ENCODE measurements at regions not wholly inside any gene's neighbourhood (a gene's known extent, or its start where the extent isn't known, plus 50 kb on each side); places are given as distances from the start of the nearest gene placed in this dataset.
"Not testable (repeated sequence)": the region's sequence is repeated elsewhere in the genome, so short reads cannot be mapped to it uniquely, and the experiment has no call there.

DNA sequence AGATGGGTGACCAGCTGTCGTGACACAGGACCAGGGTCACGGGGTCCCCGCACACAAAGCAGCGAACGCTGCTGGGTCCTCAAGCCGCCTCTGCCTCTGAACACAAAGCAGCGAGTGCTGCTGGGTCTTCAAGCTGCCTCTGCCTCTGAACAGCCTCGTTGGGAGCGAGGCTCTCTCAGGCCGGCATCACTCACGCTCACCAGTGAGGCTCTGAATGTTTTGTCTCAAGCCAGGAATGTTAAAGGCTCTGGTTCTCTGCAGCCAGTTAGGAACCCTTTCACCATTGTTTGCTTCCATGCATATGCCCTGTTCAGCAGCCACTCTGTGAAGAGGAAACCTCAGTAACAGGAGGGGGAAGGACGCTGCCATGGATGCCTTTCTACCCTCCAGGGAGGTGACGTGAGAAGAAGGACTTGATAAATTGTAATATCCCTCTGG is 82.7 kb upstream of the TAF11L2 start:
- DNase-seq: no peak
- intact Hi-C loops (cut with micrococcal nuclease): no loop called here
- 96% methylated on average over 11 of the region's 13 CpGs for WGBS (ENCODE audit: insufficient coverage)
- TF ChIP-seq EZH2 (IDR thresholded peaks at IDR 0.05; ENCODE audit: borderline replicate concordance, insufficient read depth, low read depth, low read length, poor library complexity, severe bottlenecking): no peak
- TF ChIP-seq, protein P1, sequence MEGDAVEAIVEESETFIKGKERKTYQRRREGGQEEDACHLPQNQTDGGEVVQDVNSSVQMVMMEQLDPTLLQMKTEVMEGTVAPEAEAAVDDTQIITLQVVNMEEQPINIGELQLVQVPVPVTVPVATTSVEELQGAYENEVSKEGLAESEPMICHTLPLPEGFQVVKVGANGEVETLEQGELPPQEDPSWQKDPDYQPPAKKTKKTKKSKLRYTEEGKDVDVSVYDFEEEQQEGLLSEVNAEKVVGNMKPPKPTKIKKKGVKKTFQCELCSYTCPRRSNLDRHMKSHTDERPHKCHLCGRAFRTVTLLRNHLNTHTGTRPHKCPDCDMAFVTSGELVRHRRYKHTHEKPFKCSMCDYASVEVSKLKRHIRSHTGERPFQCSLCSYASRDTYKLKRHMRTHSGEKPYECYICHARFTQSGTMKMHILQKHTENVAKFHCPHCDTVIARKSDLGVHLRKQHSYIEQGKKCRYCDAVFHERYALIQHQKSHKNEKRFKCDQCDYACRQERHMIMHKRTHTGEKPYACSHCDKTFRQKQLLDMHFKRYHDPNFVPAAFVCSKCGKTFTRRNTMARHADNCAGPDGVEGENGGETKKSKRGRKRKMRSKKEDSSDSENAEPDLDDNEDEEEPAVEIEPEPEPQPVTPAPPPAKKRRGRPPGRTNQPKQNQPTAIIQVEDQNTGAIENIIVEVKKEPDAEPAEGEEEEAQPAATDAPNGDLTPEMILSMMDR (IDR thresholded peaks at IDR 0.05): no peak
- ATAC-seq (ENCODE audit: low read depth): no peak
- no peaks in the 10 kb centered on the region for H3K9me3 Mint-ChIP-seq (ENCODE audit: insufficient read depth)
- H3K9ac ChIP-seq (ENCODE audit: low read length): no peak overlapping the region
- H4K20me1 ChIP-seq (ENCODE audit: control insufficient read depth, insufficient read depth, low read length, poor library complexity, severe bottlenecking): no peaks in the 10 kb centered on the region
- H2AFZ ChIP-seq (ENCODE audit: insufficient read depth, low read depth, low read length, poor library complexity, severe bottlenecking): no peak overlapping the region
- no peaks in the 10 kb centered on the region for H3K27me3 ChIP-seq (replicated peaks in 1 of 4; ENCODE audit: control extremely low read depth in 1 of 4, control insufficient read depth in 3 of 4, insufficient read depth in 4 of 4, low read length in 3 of 4)
- POLR2A ChIA-PET: no interaction called here
- no peak overlapping the region for H3K4me3 Mint-ChIP-seq
- peaks cover 8% of the 10 kb centered on the region for H3K4me1 Mint-ChIP-seq
- peaks cover 5 to 7% of the 10 kb centered on the region in 2 donors for H3K4me1 ChIP-seq (ENCODE audit: control insufficient read depth in 2 of 2, insufficient read depth in 2 of 2, low read length in 2 of 2)
- peaks cover 3% of the 10 kb centered on the region for H3K27me3 Mint-ChIP-seq
- H3K9me3 ChIP-seq (ENCODE audit: control extremely low read depth in 1 of 3, control insufficient read depth in 2 of 3, insufficient read depth in 1 of 3, low read length in 2 of 3): peaks cover 0 to 3% (median 0%) of the 10 kb centered on the region in 3 donors
- H3K27ac ChIP-seq (ENCODE audit: low read length in 2 of 2): no peak overlapping the region
- CTCF ChIA-PET: no interaction called here
- no peaks in the 10 kb centered on the region for H3K36me3 ChIP-seq (replicated peaks in 1 of 2; ENCODE audit: control extremely low read depth in 1 of 2, control insufficient read depth in 1 of 2, extremely low read depth in 1 of 2, insufficient read depth in 2 of 2, low read length in 1 of 2)
- no peak overlapping the region for H3K27ac Mint-ChIP-seq
- H3K4me3 ChIP-seq (ENCODE audit: control extremely low read depth in 1 of 5, extremely low read depth in 1 of 5, insufficient read depth in 1 of 5, low read depth in 2 of 5, low read length in 4 of 5): no peak overlapping the region
- H3K4me2 ChIP-seq (replicated peaks; ENCODE audit: low read depth, low read length, poor library complexity, severe bottlenecking): no peak overlapping the region
- no peaks in the 10 kb centered on the region for H3K79me2 ChIP-seq (ENCODE audit: control insufficient read depth, insufficient read depth, low read length)

DNA sequence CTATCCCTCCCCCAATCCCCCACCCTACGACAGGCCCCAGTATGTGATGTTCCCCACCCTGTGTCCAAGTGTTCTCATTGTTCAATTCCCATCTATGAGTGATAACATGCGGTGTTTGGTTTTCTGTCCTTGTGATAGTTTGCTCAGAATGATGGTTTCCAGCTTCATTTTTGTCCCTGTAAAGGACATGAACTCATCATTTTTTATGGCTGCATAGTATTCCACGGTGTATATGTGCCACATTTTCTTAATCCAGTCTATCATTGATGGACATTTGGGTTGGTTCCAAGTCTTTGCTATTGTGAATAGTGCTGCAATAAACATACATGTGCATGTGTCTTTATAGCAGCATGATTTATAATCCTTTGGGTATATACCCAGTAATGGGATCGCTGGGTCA is 81.7 kb upstream of the TAF11L2 start:
- H3K27me3 ChIP-seq (replicated peaks in 1 of 4; ENCODE audit: control extremely low read depth in 1 of 4, control insufficient read depth in 3 of 4, insufficient read depth in 4 of 4, low read length in 3 of 4); CTCF ChIA-PET; POLR2A ChIA-PET; H3K4me1 ChIP-seq (ENCODE audit: control insufficient read depth in 2 of 2, insufficient read depth in 2 of 2, low read length in 2 of 2); H3K79me2 ChIP-seq (ENCODE audit: control insufficient read depth, insufficient read depth, low read length); H2AFZ ChIP-seq (ENCODE audit: insufficient read depth, low read depth, low read length, poor library complexity, severe bottlenecking); DNase-seq; H3K4me2 ChIP-seq (replicated peaks; ENCODE audit: low read depth, low read length, poor library complexity, severe bottlenecking); H3K27ac Mint-ChIP-seq; H3K9ac ChIP-seq (ENCODE audit: low read length); H3K9me3 ChIP-seq (ENCODE audit: control extremely low read depth in 1 of 3, control insufficient read depth in 2 of 3, insufficient read depth in 1 of 3, low read length in 2 of 3); H3K4me3 ChIP-seq (ENCODE audit: control extremely low read depth in 1 of 5, extremely low read depth in 1 of 5, insufficient read depth in 1 of 5, low read depth in 2 of 5, low read length in 4 of 5); H3K4me3 Mint-ChIP-seq; H3K27me3 Mint-ChIP-seq; H3K9me3 Mint-ChIP-seq (ENCODE audit: insufficient read depth); H3K36me3 ChIP-seq (replicated peaks in 1 of 2; ENCODE audit: control extremely low read depth in 1 of 2, control insufficient read depth in 1 of 2, extremely low read depth in 1 of 2, insufficient read depth in 2 of 2, low read length in 1 of 2); H3K27ac ChIP-seq (ENCODE audit: low read length in 2 of 2); ATAC-seq (ENCODE audit: low read depth); H4K20me1 ChIP-seq (ENCODE audit: control insufficient read depth, insufficient read depth, low read length, poor library complexity, severe bottlenecking); H3K4me1 Mint-ChIP-seq; intact Hi-C loops (cut with micrococcal nuclease): not testable (repeated sequence)
- WGBS (ENCODE audit: insufficient coverage): no CpG with 5 or more reads among the region's 4 CpGs

Measured in B cell (primary cell).